IPS-15b (cell line): ENCODE measurements at regions not wholly inside any gene's neighbourhood (a gene's known extent, or its start where the extent isn't known, plus 50 kb on each side); places are given as distances from the start of the nearest gene placed in this dataset.

Experiments
- H3K27me3 ChIP-seq: one replicate; pipeline ENCODE4 v1.6.1; 2013; ENCODE audit warnings: low read length; ENCODE audit not compliant: control insufficient read depth, insufficient read depth
- H3K36me3 ChIP-seq: one replicate; pipeline ENCODE4 v1.6.1; 2013; ENCODE audit warnings: low read length; ENCODE audit not compliant: control insufficient read depth, insufficient read depth
- H3K4me1 ChIP-seq: one replicate; pipeline ENCODE4 v1.6.1; 2013; ENCODE audit warnings: mild to moderate bottlenecking, low read length; ENCODE audit not compliant: control insufficient read depth, insufficient read depth
- H3K4me3 ChIP-seq: one replicate; pipeline ENCODE4 v1.5.1; 2013; ENCODE audit warnings: low read depth, low read length
- H3K9ac ChIP-seq: one replicate; pipeline ENCODE4 v1.6.1; 2013; ENCODE audit warnings: low read depth, mild to moderate bottlenecking, low read length
- H3K9me3 ChIP-seq: one replicate; pipeline ENCODE4 v1.6.1; 2013; ENCODE audit warnings: mild to moderate bottlenecking, low read length; ENCODE audit not compliant: control insufficient read depth, insufficient read depth

GRCh38 chr4:154082760-154083535, 294.1 kb upstream of the SFRP2 start:
- Histone ChIP-seq H3K4me3 (no peak overlapping the region), H3K4me1 (no peaks in the 10 kb centered on the region), H3K9me3 (no peaks in the 10 kb centered on the region), H3K36me3 (no peaks in the 10 kb centered on the region), H3K27me3 (no peaks in the 10 kb centered on the region), H3K9ac (no peak overlapping the region)

DNA sequence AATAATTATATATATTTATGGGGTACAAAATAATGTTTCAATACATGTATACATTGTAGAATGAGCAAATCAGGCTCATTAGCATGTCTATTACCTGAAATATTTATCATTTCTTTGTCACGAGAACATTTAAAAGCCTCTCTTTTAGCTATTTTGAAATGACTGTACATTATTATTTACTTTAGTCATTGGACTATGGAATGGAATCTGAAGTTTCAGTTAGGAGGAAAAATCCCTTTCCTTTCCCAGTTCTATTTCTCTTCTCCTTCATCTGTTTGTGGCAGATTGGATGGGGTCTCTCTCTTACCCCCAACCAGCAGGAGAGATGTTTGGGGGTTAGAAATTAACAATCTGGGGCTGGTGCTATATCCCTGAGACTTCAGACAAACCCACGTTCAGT, 292.5 kb upstream of the SFRP2 start:
- H3K9me3 ChIP-seq: no peaks in the 10 kb centered on the region
- H3K27me3 ChIP-seq: no peaks in the 10 kb centered on the region
- no peaks in the 10 kb centered on the region for H3K4me1 ChIP-seq
- no peak overlapping the region for H3K9ac ChIP-seq
- H3K4me3 ChIP-seq: no peak overlapping the region
- no peaks in the 10 kb centered on the region for H3K36me3 ChIP-seq

- no peaks in the 10 kb centered on the region for H3K36me3 ChIP-seq
- no peaks in the 10 kb centered on the region for H3K9me3 ChIP-seq
- no peak overlapping the region for H3K9ac ChIP-seq
- no peak overlapping the region for H3K4me3 ChIP-seq
- no peaks in the 10 kb centered on the region for H3K27me3 ChIP-seq
- H3K4me1 ChIP-seq: no peaks in the 10 kb centered on the region
Measured at GRCh38 chr4:154078504-154079350, 289.8 kb upstream of the SFRP2 start.

- H3K4me3 ChIP-seq: no peak overlapping the region
- no peaks in the 10 kb centered on the region for H3K36me3 ChIP-seq
- H3K9me3 ChIP-seq: no peaks in the 10 kb centered on the region
- no peaks in the 10 kb centered on the region for H3K27me3 ChIP-seq
- H3K4me1 ChIP-seq: no peaks in the 10 kb centered on the region
- H3K9ac ChIP-seq: no peak overlapping the region
Measured at GRCh38 chr4:154076921-154077320, 288.0 kb upstream of the SFRP2 start.

DNA sequence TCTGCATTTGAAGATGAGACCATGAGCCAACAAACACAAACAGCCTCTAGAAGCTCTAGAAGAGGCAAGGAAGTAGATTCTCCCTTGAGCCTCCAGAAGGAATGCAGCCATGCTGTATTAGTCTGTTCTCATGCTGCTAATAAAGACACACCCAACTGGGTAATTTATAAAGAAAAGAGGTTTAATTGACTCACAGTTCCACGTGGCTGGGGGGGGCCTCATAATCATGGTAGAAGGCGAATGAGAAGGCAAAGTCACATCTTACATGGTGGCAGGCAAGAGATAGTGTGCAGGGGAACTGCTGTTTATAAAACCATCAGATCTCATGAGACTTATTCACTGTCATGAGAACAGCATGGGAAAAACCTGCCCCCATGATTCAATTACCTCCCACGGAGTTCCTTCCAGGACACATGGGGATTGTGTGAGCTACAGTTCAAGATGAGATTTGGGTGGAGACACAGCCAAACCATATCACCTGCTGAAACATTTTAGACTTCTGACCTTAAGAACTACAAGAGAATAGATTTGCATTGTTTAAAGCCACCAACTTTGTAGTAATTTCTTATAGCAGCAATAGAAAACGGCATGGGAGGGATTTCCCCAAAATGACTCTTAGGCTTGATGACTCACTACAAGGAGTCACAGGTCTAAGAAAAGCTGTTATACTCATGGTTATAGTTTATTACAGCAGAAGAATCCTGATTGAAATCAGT, 284.4 kb upstream of the SFRP2 start:
- H3K9me3 ChIP-seq: no peaks in the 10 kb centered on the region
- no peaks in the 10 kb centered on the region for H3K27me3 ChIP-seq
- no peak overlapping the region for H3K9ac ChIP-seq
- H3K4me1 ChIP-seq: no peaks in the 10 kb centered on the region
- H3K4me3 ChIP-seq: no peak overlapping the region
- H3K36me3 ChIP-seq: no peaks in the 10 kb centered on the region

- Histone ChIP-seq H3K9ac (no peak overlapping the region), H3K36me3 (no peaks in the 10 kb centered on the region), H3K9me3 (no peaks in the 10 kb centered on the region), H3K4me1 (no peaks in the 10 kb centered on the region), H3K4me3 (no peak overlapping the region), H3K27me3 (no peaks in the 10 kb centered on the region)
Measured at GRCh38 chr4:154067786-154068185, 278.9 kb upstream of the SFRP2 start.

GRCh38 chr4:154065368-154065767, 276.5 kb upstream of the SFRP2 start:
- Histone ChIP-seq H3K9me3 (no peaks in the 10 kb centered on the region), H3K36me3 (no peaks in the 10 kb centered on the region), H3K4me1 (no peaks in the 10 kb centered on the region), H3K27me3 (no peaks in the 10 kb centered on the region), H3K4me3 (no peak overlapping the region), H3K9ac (no peak overlapping the region)

DNA sequence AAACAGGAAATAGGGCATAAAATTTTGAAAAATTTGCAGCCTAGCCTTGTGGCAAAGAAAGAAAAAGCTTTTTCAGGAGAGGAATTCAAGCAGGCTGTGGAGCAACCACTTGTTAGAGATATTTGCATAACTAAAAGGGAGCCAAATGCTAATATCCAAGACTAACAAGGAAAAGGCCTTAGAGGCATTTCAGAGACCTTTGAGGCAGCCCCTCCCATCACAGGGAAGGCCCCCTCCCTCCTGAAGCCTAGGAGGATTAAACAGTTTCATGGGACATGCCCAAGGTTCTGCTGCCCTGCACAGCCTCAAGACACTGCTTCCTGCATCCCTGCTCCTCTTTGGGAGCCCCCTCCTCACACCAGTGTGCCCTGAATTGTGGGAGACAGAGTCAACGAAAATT, 275.4 kb upstream of the SFRP2 start:
- no peaks in the 10 kb centered on the region for H3K27me3 ChIP-seq
- no peaks in the 10 kb centered on the region for H3K9me3 ChIP-seq
- no peak overlapping the region for H3K4me3 ChIP-seq

DNA sequence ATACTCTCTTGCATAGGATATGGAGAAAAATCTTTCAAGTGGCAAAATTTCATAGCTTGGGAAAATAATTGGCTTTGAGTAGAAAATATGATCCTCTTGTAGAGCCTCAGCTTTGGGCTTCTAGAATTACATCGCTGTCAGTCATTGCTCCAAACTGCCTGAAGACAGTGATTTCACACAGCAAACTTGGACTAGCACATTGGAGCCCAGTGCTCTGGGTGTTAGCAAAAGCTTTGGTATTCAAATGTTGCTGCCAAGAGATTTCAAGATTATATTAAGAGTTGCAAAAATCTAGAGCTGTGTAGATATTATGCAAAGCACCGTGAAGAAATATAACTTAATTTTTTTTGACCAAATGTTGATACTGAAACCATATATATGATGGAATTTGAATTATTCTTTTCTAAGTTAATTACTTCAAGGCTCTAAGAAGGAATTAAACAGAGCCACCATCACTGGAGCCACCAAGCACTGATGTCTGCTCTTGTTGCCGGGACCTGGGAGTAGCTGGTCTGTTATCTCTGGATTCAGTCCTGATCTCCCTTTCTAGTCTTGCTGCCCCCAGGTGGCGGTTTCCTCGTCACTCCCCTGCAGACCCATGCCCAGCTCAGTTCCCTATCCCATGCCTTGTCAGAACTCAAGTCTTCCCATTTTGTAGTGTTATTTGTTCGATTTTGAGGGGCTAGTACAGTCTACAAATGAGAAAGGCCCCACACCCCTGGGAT, 260.7 kb upstream of the SFRP2 start:
- H3K4me3 ChIP-seq: no peak overlapping the region
- H3K9ac ChIP-seq: no peak overlapping the region
- no peaks in the 10 kb centered on the region for H3K27me3 ChIP-seq
- H3K9me3 ChIP-seq: no peaks in the 10 kb centered on the region
- no peaks in the 10 kb centered on the region for H3K36me3 ChIP-seq
- no peaks in the 10 kb centered on the region for H3K4me1 ChIP-seq

More for the DNA sequence above, 275.4 kb upstream of the SFRP2 start:
- no peaks in the 10 kb centered on the region for H3K36me3 ChIP-seq
- H3K9ac ChIP-seq: no peak overlapping the region
- H3K4me1 ChIP-seq: no peaks in the 10 kb centered on the region

DNA sequence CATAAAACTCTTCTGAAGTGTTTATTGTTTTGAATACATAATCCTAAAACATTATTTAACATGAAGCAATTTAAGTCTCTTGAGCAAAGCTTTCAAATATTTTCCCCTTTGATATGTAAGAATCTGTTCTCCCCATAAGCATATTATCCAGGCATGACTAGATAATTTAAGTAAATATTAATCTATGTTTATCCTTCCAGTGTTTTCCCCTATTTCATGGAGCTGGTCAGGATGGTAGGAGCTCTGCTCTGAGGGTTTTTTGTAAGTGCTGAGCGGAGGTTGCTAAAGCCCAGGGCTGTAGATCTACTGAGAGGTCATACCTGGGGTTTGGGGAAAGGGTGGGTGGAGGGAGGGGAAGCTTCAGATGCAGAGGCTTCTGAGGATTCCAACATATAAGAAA, 258.9 kb upstream of the SFRP2 start:
- H3K9ac ChIP-seq: no peak overlapping the region
- no peaks in the 10 kb centered on the region for H3K36me3 ChIP-seq
- H3K9me3 ChIP-seq: no peaks in the 10 kb centered on the region

GRCh38 chr4:154044742-154045485, 256.0 kb upstream of the SFRP2 start:
- Histone ChIP-seq H3K4me1 (no peaks in the 10 kb centered on the region), H3K4me3 (no peak overlapping the region), H3K9me3 (no peaks in the 10 kb centered on the region), H3K27me3 (no peaks in the 10 kb centered on the region), H3K36me3 (no peaks in the 10 kb centered on the region), H3K9ac (no peak overlapping the region)

More for the DNA sequence above, 258.9 kb upstream of the SFRP2 start:
- no peaks in the 10 kb centered on the region for H3K4me1 ChIP-seq
- H3K27me3 ChIP-seq: no peaks in the 10 kb centered on the region
- no peak overlapping the region for H3K4me3 ChIP-seq
